SU-DHL-6 (cell line): ENCODE measurements at regions not wholly inside any gene's neighbourhood (a gene's known extent, or its start where the extent isn't known, plus 50 kb on each side); places are given as distances from the start of the nearest gene placed in this dataset.

Experiments
- H2AFZ ChIP-seq: fragments of 200-600 bp; sonication (generic); 2 replicates; pipeline ENCODE4 v1.6.1; 2014; ENCODE audit warnings: low read depth, mild to moderate bottlenecking, moderate library complexity, mixed read lengths, antibody characterized with exemption, low read length; ENCODE audit not compliant: severe bottlenecking
- H3F3A ChIP-seq: fragments of 200-600 bp; shearing (Covaris generic); 2 replicates; pipeline ENCODE4 v1.6.0; 2016; ENCODE audit warnings: antibody characterized with exemption, mild to moderate bottlenecking; ENCODE audit not compliant: insufficient read depth
- H3K27ac ChIP-seq: fragments of 200-600 bp; sonication (generic); 2 replicates; pipeline ENCODE4 v1.5.1; 2016; ENCODE audit warnings: low read depth, mild to moderate bottlenecking, low read length, moderate library complexity, mixed read lengths
- H3K27me3 ChIP-seq: fragments of 200-600 bp; sonication (generic), shearing (Covaris generic); 2 replicates; pipeline ENCODE4 v1.6.0; 2014; ENCODE audit warnings: mild to moderate bottlenecking, low read length
- H3K36me3 ChIP-seq: fragments of 200-600 bp; sonication (generic); 2 replicates; pipeline ENCODE4 v1.6.1; 2014; ENCODE audit warnings: mild to moderate bottlenecking, low read length, mixed read lengths
- H3K4me2 ChIP-seq: fragments of 300-600, 200-600 bp; shearing (Covaris generic), sonication (generic); 2 replicates; pipeline ENCODE4 v1.6.0; 2014; ENCODE audit warnings: low read length, low read depth, mild to moderate bottlenecking; ENCODE audit not compliant: poor library complexity, severe bottlenecking
- H3K4me3 ChIP-seq: fragments of 200-600 bp; sonication (generic); 2 replicates; pipeline ENCODE4 v1.5.1; 2014; ENCODE audit warnings: antibody characterized with exemption, low read length, mild to moderate bottlenecking, mixed read lengths; ENCODE audit not compliant: insufficient read depth, poor library complexity, severe bottlenecking
- H3K79me2 ChIP-seq: fragments of 200-600 bp; sonication (generic); 2 replicates; pipeline ENCODE4 v1.6.1; 2014; ENCODE audit warnings: mild to moderate bottlenecking, low read length, moderate library complexity; ENCODE audit not compliant: insufficient read depth
- H3K9ac ChIP-seq: fragments of 200-600 bp; sonication (generic); 2 replicates; pipeline ENCODE4 v1.7.0; 2014; ENCODE audit warnings: mild to moderate bottlenecking, low read length
- H3K9me2 ChIP-seq: fragments of 200-600 bp; sonication (generic); replicated peaks from 2 replicates; pipeline ENCODE4 v1.6.1; 2014; ENCODE audit warnings: low read length; ENCODE audit not compliant: insufficient read depth
- H3K9me3 ChIP-seq: fragments of 200-600 bp; sonication (generic); 2 replicates; pipeline ENCODE4 v1.6.1; 2014; ENCODE audit warnings: low read length, mixed read lengths; ENCODE audit not compliant: insufficient read depth
- H4K20me1 ChIP-seq: fragments of 200-600 bp; sonication (generic); 2 replicates; pipeline ENCODE4 v1.6.1; 2014; ENCODE audit warnings: low read depth, mild to moderate bottlenecking, antibody characterized with exemption, low read length, moderate library complexity, mixed read lengths
- EZH2phosphoT487 ChIP-seq: fragments of 200-600 bp; sonication (generic), shearing (Covaris generic); conservative IDR thresholded peaks from 2 replicates; pipeline ENCODE4 v1.6.1; 2018; ENCODE audit warnings: mild to moderate bottlenecking, antibody characterized with exemption, low read length, moderate library complexity, mixed read lengths
- TF ChIP-seq, protein P1 (sequence below): fragments of 200-600 bp; sonication (generic); IDR thresholded peaks from one replicate; pipeline ENCODE4 v1.5.1; 2017; ENCODE audit warnings: antibody characterized with exemption, mild to moderate bottlenecking, low read length, moderate library complexity; ENCODE audit not compliant: insufficient read depth, poor library complexity, severe bottlenecking

DNA sequence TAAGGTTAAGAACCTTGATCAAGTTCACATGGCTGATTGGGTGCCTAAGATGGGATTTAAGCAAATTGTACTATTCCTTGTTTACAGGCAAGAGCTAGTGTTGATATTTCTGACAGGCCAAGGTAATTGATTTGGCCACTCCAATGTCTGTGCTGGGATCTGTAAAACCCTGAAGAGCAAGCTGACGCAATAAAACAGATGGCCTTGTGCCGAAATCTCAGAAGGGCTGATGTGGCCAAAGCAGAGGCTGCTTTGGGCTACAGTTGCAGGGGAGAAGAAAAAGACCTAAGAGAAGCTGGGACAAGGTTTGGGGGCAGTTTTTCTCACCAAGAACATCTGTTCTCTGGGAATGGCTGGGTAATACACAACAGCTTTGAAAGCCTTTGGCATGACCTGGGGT is 463.2 kb upstream of the ZNF608 start:
- no peaks in the 10 kb centered on the region for H3K36me3 ChIP-seq
- H3K4me2 ChIP-seq = no peak overlapping the region
- H3K9me2 ChIP-seq = no peaks in the 10 kb centered on the region
- TF ChIP-seq EZH2phosphoT487 = no peak
- TF ChIP-seq, protein P1, sequence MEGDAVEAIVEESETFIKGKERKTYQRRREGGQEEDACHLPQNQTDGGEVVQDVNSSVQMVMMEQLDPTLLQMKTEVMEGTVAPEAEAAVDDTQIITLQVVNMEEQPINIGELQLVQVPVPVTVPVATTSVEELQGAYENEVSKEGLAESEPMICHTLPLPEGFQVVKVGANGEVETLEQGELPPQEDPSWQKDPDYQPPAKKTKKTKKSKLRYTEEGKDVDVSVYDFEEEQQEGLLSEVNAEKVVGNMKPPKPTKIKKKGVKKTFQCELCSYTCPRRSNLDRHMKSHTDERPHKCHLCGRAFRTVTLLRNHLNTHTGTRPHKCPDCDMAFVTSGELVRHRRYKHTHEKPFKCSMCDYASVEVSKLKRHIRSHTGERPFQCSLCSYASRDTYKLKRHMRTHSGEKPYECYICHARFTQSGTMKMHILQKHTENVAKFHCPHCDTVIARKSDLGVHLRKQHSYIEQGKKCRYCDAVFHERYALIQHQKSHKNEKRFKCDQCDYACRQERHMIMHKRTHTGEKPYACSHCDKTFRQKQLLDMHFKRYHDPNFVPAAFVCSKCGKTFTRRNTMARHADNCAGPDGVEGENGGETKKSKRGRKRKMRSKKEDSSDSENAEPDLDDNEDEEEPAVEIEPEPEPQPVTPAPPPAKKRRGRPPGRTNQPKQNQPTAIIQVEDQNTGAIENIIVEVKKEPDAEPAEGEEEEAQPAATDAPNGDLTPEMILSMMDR = no peak
- H3K4me3 ChIP-seq = no peak overlapping the region
- no peak overlapping the region for H3K9ac ChIP-seq
- H3K27ac ChIP-seq = no peak overlapping the region
- no peaks in the 10 kb centered on the region for H3F3A ChIP-seq
- no peak overlapping the region for H2AFZ ChIP-seq
- H3K79me2 ChIP-seq = no peaks in the 10 kb centered on the region
- no peaks in the 10 kb centered on the region for H3K27me3 ChIP-seq
- no peaks in the 10 kb centered on the region for H4K20me1 ChIP-seq
- no peaks in the 10 kb centered on the region for H3K9me3 ChIP-seq

DNA sequence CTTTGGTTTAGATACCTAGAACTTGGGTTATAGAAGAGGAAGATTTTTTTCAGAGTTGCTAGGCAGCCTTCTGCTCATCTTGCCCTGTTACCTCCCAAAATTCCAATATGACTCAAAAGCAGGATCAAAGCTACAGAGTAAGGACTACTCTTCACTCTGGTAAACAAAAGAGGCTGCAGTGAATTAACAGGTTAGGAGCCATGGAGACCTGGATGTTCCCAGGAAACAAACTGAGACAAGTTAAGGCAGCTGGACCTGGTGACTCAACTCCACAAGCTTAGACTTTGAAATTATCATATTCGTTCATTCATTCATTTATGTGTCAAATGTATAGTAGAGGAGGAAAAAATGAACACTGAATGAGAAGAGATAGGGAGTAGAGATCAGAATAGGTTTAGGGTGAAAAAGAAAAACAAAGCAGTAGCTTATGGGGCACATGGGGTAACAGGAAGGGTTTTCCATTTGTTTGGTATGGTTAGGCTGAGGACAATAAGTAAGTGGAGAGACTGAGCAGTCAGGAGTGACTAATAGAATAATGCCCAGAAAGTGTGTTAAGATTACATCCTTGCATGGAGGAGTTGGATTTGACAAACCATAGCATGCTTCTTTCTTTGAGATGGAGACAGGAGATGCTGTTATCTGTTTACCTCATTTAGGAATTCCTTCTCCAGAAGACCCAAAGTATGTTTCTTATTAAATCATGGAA is 464.0 kb upstream of the ZNF608 start:
- TF ChIP-seq, protein P1 = no peak
- no peak for TF ChIP-seq EZH2phosphoT487
- Histone ChIP-seq H3K9ac (no peak overlapping the region), H3K79me2 (no peaks in the 10 kb centered on the region), H2AFZ (no peak overlapping the region), H3K9me2 (no peaks in the 10 kb centered on the region), H3K36me3 (no peaks in the 10 kb centered on the region), H3K4me2 (no peak overlapping the region), H4K20me1 (no peaks in the 10 kb centered on the region), H3K27ac (no peak overlapping the region), H3F3A (no peaks in the 10 kb centered on the region), H3K27me3 (no peaks in the 10 kb centered on the region), H3K4me3 (no peak overlapping the region), H3K9me3 (no peaks in the 10 kb centered on the region)

GRCh38 chr5:125214080-125214479 is 467.6 kb upstream of the ZNF608 start:
- no peak overlapping the region for H3K9ac ChIP-seq
- no peaks in the 10 kb centered on the region for H3K9me2 ChIP-seq
- no peak for TF ChIP-seq EZH2phosphoT487
- TF ChIP-seq, protein P1 = no peak
- no peak overlapping the region for H3K27ac ChIP-seq
- H3F3A ChIP-seq = no peaks in the 10 kb centered on the region
- no peak overlapping the region for H3K4me3 ChIP-seq
- no peaks in the 10 kb centered on the region for H3K9me3 ChIP-seq
- no peaks in the 10 kb centered on the region for H3K36me3 ChIP-seq
- H3K4me2 ChIP-seq = no peak overlapping the region
- H4K20me1 ChIP-seq = no peaks in the 10 kb centered on the region
- H2AFZ ChIP-seq = no peak overlapping the region
- no peaks in the 10 kb centered on the region for H3K79me2 ChIP-seq
- no peaks in the 10 kb centered on the region for H3K27me3 ChIP-seq
